Hypothalamus (tissue), 51 donors: ENCODE measurements at regions not wholly inside any gene's neighbourhood (a gene's known extent, or its start where the extent isn't known, plus 50 kb on each side); places are given as distances from the start of the nearest gene placed in this dataset.

ENCODE experiments used
- DNase-seq, 51 donors: peaks; one replicate each; lab custom pipeline; 2025; lab: John Stamatoyannopoulos, UW

- DNase-seq: no peak
Measured at GRCh38 chr11:128179512-128179911, 407.8 kb downstream of the ETS1 start.

- DNase-seq: no peak
Measured at GRCh38 chr11:128179039-128179438, 408.3 kb downstream of the ETS1 start.

GRCh38 chr11:128174465-128175291 lies 412.7 kb downstream of the ETS1 start:
- no peak for DNase-seq

GRCh38 chr11:128172046-128172878 lies 415.1 kb downstream of the ETS1 start:
- DNase-seq: peak in 40 of 51 donors; percentile 3 to 81 (median 42)

DNA sequence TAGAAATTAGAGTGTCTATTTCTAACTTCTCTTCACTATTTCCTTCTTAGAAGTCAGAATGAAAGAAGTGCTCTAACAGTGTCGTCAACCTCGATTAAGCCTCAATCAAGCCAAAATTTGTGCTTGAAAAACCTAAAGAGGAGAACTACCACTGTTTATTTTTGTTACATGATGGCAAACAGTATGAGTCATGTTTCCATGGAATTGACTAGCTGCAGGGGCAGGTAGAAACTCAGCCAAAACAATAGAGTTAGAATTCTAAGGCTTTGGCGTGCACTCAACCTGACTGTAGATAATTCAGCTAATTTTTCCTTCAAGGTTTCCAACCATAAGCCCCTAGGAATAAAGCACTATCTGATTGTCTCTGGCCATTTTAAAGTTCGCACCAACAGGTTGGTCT lies 415.9 kb downstream of the ETS1 start:
- DNase-seq: no peak

DNA sequence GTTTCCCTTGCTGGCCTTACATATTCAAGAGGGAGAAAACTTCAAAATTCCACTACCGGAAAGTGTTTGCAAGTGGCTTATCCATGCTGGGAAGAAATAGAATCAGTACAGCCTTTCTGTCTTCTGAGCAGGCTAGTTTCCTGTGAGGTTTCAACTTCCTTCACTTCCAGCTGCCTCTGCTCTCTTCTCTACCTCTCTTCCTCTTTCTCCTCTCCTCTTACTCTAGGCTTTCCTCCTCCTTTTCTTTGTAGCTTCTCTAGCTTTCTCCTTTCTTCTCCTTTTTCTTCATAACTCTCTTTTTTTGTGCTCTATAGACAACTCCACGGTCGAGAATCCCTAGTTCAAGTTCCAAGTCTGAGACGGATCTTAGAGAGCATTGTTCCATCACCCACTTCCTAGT lies 421.8 kb downstream of the ETS1 start:
- no peak for DNase-seq

DNA sequence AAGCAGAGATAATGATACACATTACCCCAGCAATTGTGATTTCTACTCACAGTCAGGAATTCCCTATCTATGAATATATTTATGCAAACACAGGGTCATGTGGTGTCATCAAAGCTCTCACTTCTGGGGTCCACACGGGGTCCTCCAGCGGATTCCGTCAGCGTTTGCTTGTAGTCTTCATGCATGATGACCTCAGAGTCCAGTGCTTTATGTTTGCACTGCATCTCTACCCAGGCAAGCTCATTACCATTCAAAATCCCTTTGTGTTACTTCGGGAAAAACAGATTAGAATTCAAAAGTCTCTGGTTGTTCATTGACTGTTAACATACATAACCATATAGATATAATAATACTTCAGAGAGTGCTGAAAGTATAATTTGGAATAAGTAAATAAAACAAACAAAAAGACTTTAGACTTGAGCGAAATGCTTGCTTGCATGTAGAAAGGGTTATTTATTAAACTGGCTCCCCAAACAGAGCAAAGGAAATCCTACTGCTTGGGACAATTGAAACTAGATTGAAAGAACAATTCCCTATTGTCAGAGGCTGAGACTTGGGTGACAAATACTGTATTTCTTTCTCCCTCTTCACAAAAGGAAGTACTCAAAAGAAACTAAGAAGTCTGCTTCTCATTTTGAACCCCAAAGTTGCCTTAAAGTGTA lies 423.1 kb downstream of the ETS1 start:
- no peak for DNase-seq

GRCh38 chr11:128161994-128162393 lies 425.4 kb downstream of the ETS1 start:
- no peak for DNase-seq

DNA sequence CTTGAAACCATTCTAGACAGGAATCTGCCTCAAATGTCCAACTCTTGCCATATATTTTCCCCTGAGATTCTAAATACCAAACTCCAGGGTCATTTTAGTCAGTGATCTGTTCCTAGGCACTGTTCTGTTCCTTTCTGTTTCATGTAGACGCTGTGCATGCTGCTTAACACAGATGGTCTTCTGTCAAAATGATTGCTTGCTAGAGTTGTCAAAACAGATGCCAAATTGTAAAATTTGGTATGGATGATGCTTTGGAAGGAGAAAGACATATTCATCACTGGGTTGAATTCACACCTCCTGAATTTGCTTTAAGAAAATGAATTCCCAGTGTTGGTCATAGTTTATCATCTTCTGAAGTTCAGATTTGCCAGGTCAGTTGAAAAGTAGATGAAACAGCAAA lies 425.9 kb downstream of the ETS1 start:
- no peak for DNase-seq

GRCh38 chr11:128158860-128159259 lies 428.5 kb downstream of the ETS1 start:
- DNase-seq: no peak

DNA sequence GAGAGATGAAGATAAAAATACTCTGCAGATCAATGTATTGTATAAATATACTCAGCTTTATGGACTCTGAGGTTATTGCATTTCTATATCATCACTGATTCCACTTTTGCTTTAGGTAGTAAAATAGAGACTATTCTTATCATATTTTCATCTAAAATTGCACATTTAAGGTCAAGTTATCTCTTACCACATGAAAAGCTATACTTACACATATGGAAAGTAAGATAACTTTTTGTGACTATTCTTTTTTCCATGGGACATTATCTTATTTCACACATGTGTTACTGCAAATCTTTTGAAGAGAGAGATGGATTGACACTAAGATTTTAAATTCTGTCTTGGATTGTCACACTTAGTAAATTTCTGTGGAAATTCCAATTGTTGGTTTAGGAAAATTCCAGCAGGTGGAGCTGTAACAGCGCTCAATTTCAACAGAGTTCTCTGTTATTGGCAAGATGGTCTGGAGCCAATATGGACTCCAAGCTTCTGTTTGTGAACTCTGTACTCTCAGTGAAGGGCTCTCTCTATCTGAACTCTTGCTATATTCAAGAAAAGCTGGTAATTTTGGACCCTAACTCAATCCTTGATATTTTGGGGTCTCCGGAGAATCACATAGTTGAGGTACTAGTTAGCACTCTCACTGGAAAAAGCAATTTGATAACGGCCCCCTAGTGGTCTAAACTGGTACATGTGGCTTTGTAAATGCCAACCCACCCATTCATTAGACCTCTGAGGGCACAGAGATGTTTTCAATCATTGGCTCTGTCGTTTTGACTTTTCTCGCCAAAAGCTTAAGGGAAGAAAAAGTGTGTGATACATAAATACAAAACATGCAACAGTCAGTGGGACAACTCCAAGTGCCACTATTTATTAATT lies 429.7 kb downstream of the ETS1 start:
- peak in 11 of 51 donors; percentile 4 to 65 (median 17) for DNase-seq

- DNase-seq: no peak
Measured at GRCh38 chr11:128156486-128156885, 430.9 kb downstream of the ETS1 start.

DNA sequence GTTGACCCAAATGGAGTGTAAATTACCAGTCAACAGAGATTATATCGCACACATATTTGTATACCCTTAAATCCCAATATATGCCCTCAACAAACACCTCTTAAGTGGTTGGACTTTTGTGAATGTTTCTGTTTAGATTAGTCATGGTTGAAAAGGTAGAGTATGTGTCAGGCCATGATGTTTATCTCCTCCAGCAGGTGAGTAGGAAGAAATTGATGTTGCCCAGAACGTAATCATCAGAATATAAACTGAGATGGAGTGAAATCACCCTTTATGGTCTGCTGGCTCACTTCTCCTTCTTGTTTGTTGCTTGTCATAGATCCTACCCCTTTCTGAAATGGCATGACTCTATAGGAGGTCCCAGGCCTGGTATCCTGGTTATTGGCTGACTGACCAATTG lies 431.8 kb downstream of the ETS1 start:
- DNase-seq: no peak

DNA sequence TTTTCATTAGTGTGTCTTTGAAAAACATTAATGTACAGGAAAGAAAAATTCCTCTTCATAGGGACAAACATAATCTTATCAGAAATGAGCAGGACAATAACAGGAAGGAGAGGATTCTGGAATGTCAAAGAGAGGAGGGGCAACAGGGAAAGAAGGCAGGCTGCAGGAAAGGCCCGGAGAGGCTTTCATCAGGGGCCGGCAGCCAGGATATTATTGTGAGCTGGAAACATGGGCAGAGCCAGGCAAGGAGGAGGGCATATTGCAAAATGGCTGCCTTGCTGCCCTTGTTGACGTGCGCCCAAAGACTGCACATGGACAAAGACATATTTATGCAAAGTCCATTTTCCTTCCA lies 433.7 kb downstream of the ETS1 start:
- no peak for DNase-seq

DNA sequence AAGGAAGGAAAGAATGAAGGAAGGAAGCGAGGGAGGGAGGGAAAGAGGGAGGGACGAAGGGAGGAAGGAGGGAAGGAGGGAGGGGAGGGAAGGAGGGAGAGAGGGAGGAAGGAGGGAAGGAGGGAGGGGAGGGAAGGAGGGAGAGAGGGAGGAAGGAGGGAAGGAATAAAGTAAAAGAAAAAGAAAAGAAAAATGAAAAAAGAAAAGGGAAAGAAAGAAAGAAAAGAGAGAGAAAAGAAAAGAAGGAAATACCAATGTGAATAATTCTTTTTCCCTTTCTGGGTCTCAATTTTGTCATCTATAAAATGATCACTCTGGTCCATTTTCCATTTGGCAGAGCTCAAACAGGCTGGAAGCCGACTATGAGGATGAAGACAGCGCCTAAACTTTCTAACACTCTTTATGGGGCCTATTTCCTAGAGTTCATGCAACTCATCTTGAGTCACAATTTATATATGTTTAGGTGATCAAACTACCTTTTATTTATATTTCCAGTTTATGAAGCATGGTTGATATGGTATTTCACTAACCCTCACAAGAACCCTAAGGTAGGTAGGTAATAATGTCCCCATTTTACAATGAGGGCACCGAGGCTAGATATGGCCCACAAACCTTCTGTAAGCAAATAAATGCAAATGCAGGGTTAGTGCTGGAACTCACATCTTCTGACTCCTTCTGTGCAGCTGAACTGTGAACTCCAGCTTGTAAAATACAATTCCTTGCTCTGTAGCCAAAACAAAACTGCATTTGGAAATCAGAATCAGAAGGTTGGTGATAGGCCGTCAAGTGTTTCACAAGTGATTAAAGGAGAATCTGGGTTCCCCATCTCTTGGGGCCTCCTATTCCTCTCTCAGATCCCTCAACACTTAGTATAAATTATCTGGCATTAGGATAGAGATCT lies 434.3 kb downstream of the ETS1 start:
- no peak for DNase-seq

GRCh38 chr11:128151780-128152179 lies 435.6 kb downstream of the ETS1 start:
- no peak for DNase-seq

DNA sequence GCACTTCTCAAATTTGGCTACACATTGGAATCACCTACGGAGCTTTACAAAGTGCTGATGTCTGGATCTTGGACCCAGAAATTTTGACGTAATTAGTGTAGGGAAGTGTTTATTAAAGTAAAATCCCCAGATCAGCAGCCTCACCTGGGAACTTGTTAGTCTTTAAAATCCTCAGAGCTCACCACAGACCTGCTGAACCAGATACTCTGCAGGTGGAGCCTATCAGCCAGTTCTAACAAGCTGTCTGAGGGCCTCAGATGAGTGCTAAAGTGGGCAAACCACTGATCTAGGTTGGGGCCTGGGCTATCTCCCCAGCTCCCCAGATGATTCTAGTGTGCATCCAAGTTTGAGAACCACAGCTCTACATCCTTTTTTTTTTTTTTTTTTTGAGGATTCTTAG lies 436.0 kb downstream of the ETS1 start:
- DNase-seq: no peak

DNA sequence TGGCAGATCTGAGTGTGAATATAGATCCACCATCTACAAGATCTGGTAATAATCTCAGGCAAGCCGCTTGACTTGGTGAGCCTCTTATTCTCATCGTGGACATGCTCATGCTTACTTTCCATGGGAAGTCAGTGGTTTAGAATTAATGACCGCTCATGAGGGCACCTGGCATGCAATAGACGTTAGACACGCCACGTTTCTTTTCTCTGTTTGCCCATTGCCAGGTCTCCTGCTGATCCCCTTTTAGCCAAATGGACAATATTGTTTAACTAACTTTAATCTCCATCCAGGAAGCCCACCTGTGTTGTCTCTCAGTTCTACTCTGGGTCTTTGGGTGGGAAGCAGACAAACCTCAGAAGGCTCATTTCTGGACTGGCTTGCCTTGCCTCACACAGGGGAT lies 439.1 kb downstream of the ETS1 start:
- DNase-seq: no peak

DNA sequence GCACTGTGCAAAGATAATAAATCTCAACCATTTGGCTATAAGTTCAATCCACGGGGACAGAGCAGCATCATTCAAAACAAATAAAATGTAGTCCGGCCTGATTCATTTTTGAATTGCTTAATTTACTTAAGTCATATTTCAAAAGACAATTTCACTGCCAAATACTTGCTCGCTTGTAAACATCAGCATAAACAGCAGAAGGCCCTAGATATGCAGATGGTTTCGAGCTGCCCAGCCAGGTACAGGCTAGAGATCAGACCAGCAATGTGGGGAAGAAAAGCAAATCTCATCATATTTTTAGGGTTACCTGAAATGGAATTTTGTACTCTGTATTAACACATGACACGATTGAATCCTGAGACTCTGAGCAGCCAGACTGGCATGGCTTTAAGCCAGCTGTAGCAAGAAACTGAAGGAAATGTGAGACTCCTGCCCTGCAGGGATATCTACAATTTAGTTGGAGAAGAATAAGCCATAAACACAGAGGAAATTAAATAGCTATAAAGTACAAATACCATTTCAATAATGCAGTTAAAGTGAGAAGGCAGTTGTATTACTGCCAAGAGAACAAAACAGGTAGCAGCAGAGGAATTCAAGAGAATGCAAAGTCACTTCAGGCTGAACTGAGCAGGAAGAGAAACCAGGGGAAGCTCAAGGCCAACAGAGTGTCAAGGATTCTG lies 440.3 kb downstream of the ETS1 start:
- DNase-seq: no peak
